WERI-Rb-1 (cell line): ENCODE measurements at regions not wholly inside any gene's neighbourhood (a gene's known extent, or its start where the extent isn't known, plus 50 kb on each side); places are given as distances from the start of the nearest gene placed in this dataset.

Source experiments
- DNase-seq: peaks from one replicate; pipeline ENCODE4 v3.0.0-alpha.2; 2020
- H3K27ac ChIP-seq: fragments of 250-450 bp; sonication (Bioruptor Pico); 2 replicates; pipeline ENCODE4 v1.5.1; 2020; ENCODE audit warnings: mild to moderate bottlenecking, moderate library complexity
- H3K27me3 ChIP-seq: fragments of 250-450 bp; sonication (Bioruptor Pico); 2 replicates; pipeline ENCODE4 v1.5.1; 2021; ENCODE audit warnings: mild to moderate bottlenecking, low read depth, moderate library complexity; ENCODE audit not compliant: insufficient read depth, severe bottlenecking
- H3K36me3 ChIP-seq: fragments of 250-450 bp; sonication (Bioruptor Pico); 2 replicates; pipeline ENCODE4 v1.5.1; 2020; ENCODE audit warnings: mild to moderate bottlenecking, moderate library complexity
- H3K4me3 ChIP-seq: 2 replicates; pipeline ENCODE4 v1.5.1; 2011; ENCODE audit warnings: low read depth, mild to moderate bottlenecking, control low read depth, low read length
- H3K9me3 ChIP-seq: fragments of 250-450 bp; sonication (Bioruptor Pico); 2 replicates; pipeline ENCODE4 v1.5.1; 2021; ENCODE audit warnings: mild to moderate bottlenecking, moderate library complexity; ENCODE audit not compliant: severe bottlenecking
- CTCF ChIP-seq: IDR thresholded peaks from 2 replicates; pipeline ENCODE4 v1.5.1; 2011; ENCODE audit warnings: low read depth, mild to moderate bottlenecking, control low read depth, inconsistent platforms, low read length

- no peak for DNase-seq
- Histone ChIP-seq H3K4me3 (no peak overlapping the region), H3K36me3 (no peaks in the 10 kb centered on the region), H3K27ac (no peak overlapping the region), H3K27me3 (peaks cover 43% of the 10 kb centered on the region), H3K9me3 (peaks cover 4% of the 10 kb centered on the region)
- no peak for TF ChIP-seq CTCF
Observed at GRCh38 chr20:43800186-43800585, 73.4 kb upstream of the GTSF1L start.

DNA sequence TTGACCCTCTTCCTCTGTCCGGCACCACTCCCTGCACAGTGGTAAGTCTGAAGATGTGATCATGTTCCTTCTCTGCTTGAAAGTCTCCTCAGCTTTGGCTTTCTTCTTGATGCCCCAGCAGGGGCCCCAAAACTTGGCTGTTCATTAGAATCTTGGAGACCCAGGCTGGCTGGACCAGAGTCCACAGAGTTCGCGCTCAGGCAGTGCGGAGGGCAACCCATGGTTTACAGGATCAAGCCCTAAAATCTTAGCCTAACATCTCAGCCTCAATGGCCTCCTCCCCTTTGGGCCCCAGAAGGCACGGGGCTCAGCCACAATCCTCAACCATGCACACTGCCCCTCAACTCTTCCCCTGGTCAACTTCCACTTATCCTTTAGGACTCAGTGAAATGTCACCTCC is 72.9 kb upstream of the GTSF1L start:
- peaks cover 2% of the 10 kb centered on the region for H3K9me3 ChIP-seq
- H3K27ac ChIP-seq, result no peak overlapping the region
- H3K36me3 ChIP-seq, result no peaks in the 10 kb centered on the region
- H3K27me3 ChIP-seq, result peaks cover 47% of the 10 kb centered on the region
- no peak for DNase-seq
- no peak for TF ChIP-seq CTCF
- no peak overlapping the region for H3K4me3 ChIP-seq

- no peak for TF ChIP-seq CTCF
- no peaks in the 10 kb centered on the region for H3K9me3 ChIP-seq
- no peak overlapping the region for H3K4me3 ChIP-seq
- peaks cover 51% of the 10 kb centered on the region for H3K27me3 ChIP-seq
- DNase-seq, result no peak
- H3K27ac ChIP-seq, result no peak overlapping the region
- no peaks in the 10 kb centered on the region for H3K36me3 ChIP-seq
Observed at GRCh38 chr20:43799150-43799711, 72.4 kb upstream of the GTSF1L start.

- no peak for TF ChIP-seq CTCF
- DNase-seq, result no peak
- Histone ChIP-seq H3K4me3 (no peak overlapping the region), H3K27me3 (peaks cover 51% of the 10 kb centered on the region), H3K9me3 (no peaks in the 10 kb centered on the region), H3K36me3 (no peaks in the 10 kb centered on the region), H3K27ac (no peak overlapping the region)
Observed at GRCh38 chr20:43798291-43799149, 71.7 kb upstream of the GTSF1L start.

DNA sequence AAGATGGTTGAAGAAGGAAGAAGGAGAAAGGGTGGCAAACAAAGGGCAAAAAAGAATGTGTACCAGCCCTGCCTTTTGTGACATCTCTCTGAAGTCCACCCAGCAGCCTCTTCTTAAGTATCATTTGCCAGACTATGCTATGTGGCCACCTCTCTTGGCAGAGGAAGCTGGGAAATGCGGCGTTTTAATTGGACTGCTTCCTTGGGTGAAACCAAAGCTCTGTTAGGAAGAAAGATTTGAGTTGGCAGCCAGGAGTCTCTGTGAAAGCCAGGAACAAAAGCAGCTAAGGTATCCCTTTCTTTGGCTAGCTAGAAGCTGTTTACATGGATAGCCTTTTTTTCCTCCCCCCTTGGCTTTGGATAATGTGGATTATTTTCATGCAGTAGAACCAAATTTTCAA is 67.5 kb upstream of the GTSF1L start:
- H3K9me3 ChIP-seq, result peaks cover 2% of the 10 kb centered on the region
- H3K27me3 ChIP-seq, result peaks cover 66% of the 10 kb centered on the region
- no peak for DNase-seq
- H3K4me3 ChIP-seq, result no peak overlapping the region
- TF ChIP-seq CTCF, result no peak
- no peak overlapping the region for H3K27ac ChIP-seq
- no peaks in the 10 kb centered on the region for H3K36me3 ChIP-seq
